A673 (cell line): ENCODE measurements at regions not wholly inside any gene's neighbourhood (a gene's known extent, or its start where the extent isn't known, plus 50 kb on each side); places are given as distances from the start of the nearest gene placed in this dataset.

Source experiments
- EZH2 ChIP-seq: fragments of 200-600 bp; sonication (generic); IDR thresholded peaks from 2 replicates; pipeline ENCODE4 v1.6.1; 2017; ENCODE audit warnings: borderline replicate concordance, low read depth, mild to moderate bottlenecking, mixed read lengths, antibody characterized with exemption, low read length; ENCODE audit not compliant: poor library complexity, severe bottlenecking
- TF ChIP-seq, protein P1 (sequence below): fragments of 300-800, 200-600 bp; sonication (generic); conservative IDR thresholded peaks from 2 replicates; pipeline ENCODE4 v1.5.1; 2017; ENCODE audit warnings: low read depth, mild to moderate bottlenecking, antibody characterized with exemption, low read length, moderate library complexity, mixed read lengths

DNA sequence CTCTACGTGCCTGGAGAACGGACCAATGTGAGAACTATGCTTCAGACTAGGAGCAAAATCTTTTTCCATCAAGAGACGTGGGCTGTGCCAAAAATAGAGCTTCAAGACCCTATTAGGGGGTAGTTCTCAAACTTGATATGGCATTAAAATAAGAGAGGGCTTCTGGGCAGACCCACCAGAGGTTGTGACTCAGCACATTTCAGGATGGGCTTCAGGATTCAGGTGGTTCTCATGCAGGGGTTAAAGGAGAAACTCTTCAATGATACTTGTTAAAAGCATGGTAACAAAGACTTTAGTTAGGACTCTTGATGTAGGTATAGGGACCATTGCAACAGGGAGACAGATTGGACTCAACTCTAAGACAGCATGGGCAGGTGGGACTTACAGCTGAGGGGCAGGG lies 195.5 kb downstream of the RGS3 start:
- TF ChIP-seq, protein P1, sequence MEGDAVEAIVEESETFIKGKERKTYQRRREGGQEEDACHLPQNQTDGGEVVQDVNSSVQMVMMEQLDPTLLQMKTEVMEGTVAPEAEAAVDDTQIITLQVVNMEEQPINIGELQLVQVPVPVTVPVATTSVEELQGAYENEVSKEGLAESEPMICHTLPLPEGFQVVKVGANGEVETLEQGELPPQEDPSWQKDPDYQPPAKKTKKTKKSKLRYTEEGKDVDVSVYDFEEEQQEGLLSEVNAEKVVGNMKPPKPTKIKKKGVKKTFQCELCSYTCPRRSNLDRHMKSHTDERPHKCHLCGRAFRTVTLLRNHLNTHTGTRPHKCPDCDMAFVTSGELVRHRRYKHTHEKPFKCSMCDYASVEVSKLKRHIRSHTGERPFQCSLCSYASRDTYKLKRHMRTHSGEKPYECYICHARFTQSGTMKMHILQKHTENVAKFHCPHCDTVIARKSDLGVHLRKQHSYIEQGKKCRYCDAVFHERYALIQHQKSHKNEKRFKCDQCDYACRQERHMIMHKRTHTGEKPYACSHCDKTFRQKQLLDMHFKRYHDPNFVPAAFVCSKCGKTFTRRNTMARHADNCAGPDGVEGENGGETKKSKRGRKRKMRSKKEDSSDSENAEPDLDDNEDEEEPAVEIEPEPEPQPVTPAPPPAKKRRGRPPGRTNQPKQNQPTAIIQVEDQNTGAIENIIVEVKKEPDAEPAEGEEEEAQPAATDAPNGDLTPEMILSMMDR: no peak
- TF ChIP-seq EZH2: no peak
